IMR-90 (cell line): ENCODE measurements at regions not wholly inside any gene's neighbourhood (a gene's known extent, or its start where the extent isn't known, plus 50 kb on each side); places are given as distances from the start of the nearest gene placed in this dataset.

Source experiments
- ATAC-seq: fragments of 200-7000 bp; cut with Tn5 transposase; 2 replicates; pipeline ENCODE4 v1.9.1; 2020; ENCODE audit warnings: low read depth, mild to moderate bottlenecking, moderate library complexity
- BruUV-seq: library from RNA; stranded (reverse); fragments of 400-500 nt; replicated peaks from 2 replicates; lab custom pipeline; 2021; lab: Mats Ljungman, UMichigan
- CTCF ChIA-PET: fragments of 300-600 bp; formaldehyde crosslinking; extraction: SDS; loops from one replicate; lab custom pipeline; 2021; ENCODE audit warnings: antibody characterized with exemption; lab: Yijun Ruan, JAX
- POLR2A ChIA-PET: fragments of 300-600 bp; sonication (Branson Sonifier 250); formaldehyde crosslinking; loops from one replicate; lab custom pipeline; 2022; ENCODE audit warnings: antibody characterized with exemption; ENCODE audit not compliant: unreplicated experiment; lab: Charles Lee
- DNase-seq: peaks from one replicate; pipeline ENCODE4 v3.0.0; 2013
- H2AFZ ChIP-seq: replicated peaks from 2 replicates; pipeline ENCODE3; 2013; ENCODE audit warnings: low read length, mild to moderate bottlenecking; ENCODE audit not compliant: poor library complexity
- H2AK5ac ChIP-seq: 2 replicates; pipeline ENCODE4 v1.6.1; 2013; ENCODE audit warnings: low read depth, low read length, inconsistent platforms
- H2AK9ac ChIP-seq: replicated peaks from 2 replicates; pipeline ENCODE3; 2013; ENCODE audit warnings: mild to moderate bottlenecking, low read depth, low read length, moderate library complexity; ENCODE audit not compliant: poor library complexity
- H2BK120ac ChIP-seq: 2 replicates; pipeline ENCODE4 v1.6.1; 2013; ENCODE audit warnings: low read depth, low read length, inconsistent platforms
- H2BK15ac ChIP-seq: 3 replicates; pipeline ENCODE4 v1.6.1; 2013; ENCODE audit warnings: low read depth, low read length, inconsistent platforms
- H2BK20ac ChIP-seq: 2 replicates; pipeline ENCODE4 v1.6.1; 2013; ENCODE audit warnings: low read depth, mild to moderate bottlenecking, inconsistent platforms, low read length, moderate library complexity
- H2BK5ac ChIP-seq: 2 replicates; pipeline ENCODE4 v1.6.1; 2013; ENCODE audit warnings: mild to moderate bottlenecking, low read depth, low read length, inconsistent platforms; ENCODE audit not compliant: poor library complexity, severe bottlenecking
- H3K14ac ChIP-seq: replicated peaks from 2 replicates; pipeline ENCODE4 v1.6.1; 2013; ENCODE audit warnings: low read depth, low read length, inconsistent platforms
- H3K18ac ChIP-seq: 2 replicates; pipeline ENCODE4 v1.6.1; 2013; ENCODE audit warnings: low read depth, low read length, control low read depth
- H3K23ac ChIP-seq: 2 replicates; pipeline ENCODE4 v1.6.1; 2013; ENCODE audit warnings: low read depth, low read length, inconsistent platforms
- H3K27ac ChIP-seq: 2 replicates; pipeline ENCODE4 v1.5.1; 2013; ENCODE audit warnings: mild to moderate bottlenecking, control low read depth, low read length; ENCODE audit not compliant: insufficient read depth
- H3K27me3 ChIP-seq: 2 replicates; pipeline ENCODE4 v1.6.1; 2013; ENCODE audit warnings: low read length; ENCODE audit not compliant: control insufficient read depth, insufficient read depth
- H3K36me3 ChIP-seq: 2 replicates; pipeline ENCODE4 v1.6.1; 2013; ENCODE audit warnings: low read length, mixed read lengths; ENCODE audit not compliant: control insufficient read depth, insufficient read depth
- H3K4ac ChIP-seq: 2 replicates; pipeline ENCODE4 v1.6.1; 2013; ENCODE audit warnings: low read depth, low read length, inconsistent platforms
- H3K4me1 ChIP-seq: 2 replicates; pipeline ENCODE4 v1.6.1; 2013; ENCODE audit warnings: low read length, mixed read lengths; ENCODE audit not compliant: control insufficient read depth, insufficient read depth
- H3K4me2 ChIP-seq: 2 replicates; pipeline ENCODE4 v1.6.1; 2013; ENCODE audit warnings: low read depth, mild to moderate bottlenecking, control low read depth, low read length, moderate library complexity
- H3K4me3 ChIP-seq: 2 replicates; pipeline ENCODE4 v1.5.1; 2013; ENCODE audit warnings: low read depth, mild to moderate bottlenecking, control low read depth, low read length, moderate library complexity; ENCODE audit not compliant: insufficient read depth
- H3K56ac ChIP-seq: 2 replicates; pipeline ENCODE4 v1.6.1; 2013; ENCODE audit warnings: low read length, inconsistent platforms; ENCODE audit not compliant: insufficient read depth; ENCODE audit errors: extremely low read depth
- H3K79me1 ChIP-seq, 2 experiments: 2 replicates each; pipeline ENCODE4 v1.6.1; 2013; ENCODE audit warnings: low read length in 2 of 2, inconsistent platforms in 1 of 2, low read depth in 1 of 2
- H3K9ac ChIP-seq: 2 replicates; pipeline ENCODE4 v1.6.1; 2013; ENCODE audit warnings: low read depth, low read length, control low read depth
- H3K9me1 ChIP-seq: 2 replicates; pipeline ENCODE4 v1.6.1; 2013; ENCODE audit warnings: low read length, inconsistent platforms; ENCODE audit not compliant: insufficient read depth
- H3K9me3 ChIP-seq: 2 replicates; pipeline ENCODE4 v1.6.1; 2013; ENCODE audit warnings: low read length; ENCODE audit not compliant: control insufficient read depth, insufficient read depth
- H4K20me1 ChIP-seq: 2 replicates; pipeline ENCODE4 v1.6.1; 2013; ENCODE audit warnings: low read length, inconsistent platforms; ENCODE audit not compliant: insufficient read depth
- H4K5ac ChIP-seq: 2 replicates; pipeline ENCODE4 v1.6.1; 2013; ENCODE audit warnings: mild to moderate bottlenecking, low read depth, low read length, control low read depth
- H4K8ac ChIP-seq, 2 experiments: 2 replicates each; pipeline ENCODE4 v1.6.1; 2013; ENCODE audit warnings: low read depth in 2 of 2, low read length in 2 of 2, control low read depth in 1 of 2, inconsistent platforms in 1 of 2
- H4K91ac ChIP-seq: 2 replicates; pipeline ENCODE4 v1.6.1; 2013; ENCODE audit warnings: low read depth, low read length, inconsistent platforms; ENCODE audit not compliant: insufficient read depth
- CEBPB ChIP-seq: IDR thresholded peaks from 2 replicates; pipeline ENCODE4 v1.6.1; 2012; ENCODE audit warnings: low read depth, low read length, improper control_type of control experiment
- CHD1 ChIP-seq: IDR thresholded peaks from 2 replicates; pipeline ENCODE4 v1.6.1; 2012; ENCODE audit warnings: low read depth, low read length, improper control_type of control experiment
- MAFK ChIP-seq: IDR thresholded peaks from 2 replicates; pipeline ENCODE4 v1.6.1; 2012; ENCODE audit warnings: low read depth, low read length, improper control_type of control experiment
- MXI1 ChIP-seq: IDR thresholded peaks from 2 replicates; pipeline ENCODE4 v1.6.1; 2012; ENCODE audit warnings: low read depth, mild to moderate bottlenecking, low read length, moderate library complexity, borderline replicate concordance
- RFX5 ChIP-seq: IDR thresholded peaks from 2 replicates; pipeline ENCODE4 v1.8.0; 2012; ENCODE audit warnings: low read depth, mild to moderate bottlenecking, low read length, moderate library complexity
- WGBS, 2 experiments: methylation state at CpG; one replicate each; pipeline versions ENCODE4 v1.1.5 to v1.1.7; 2013; ENCODE audit warnings: missing lambda C conversion rate in 2 of 2; ENCODE audit not compliant: insufficient read length in 1 of 2; ENCODE audit errors: extremely low coverage in 2 of 2; 5-methylcytosine and 5-hydroxymethylcytosine counted together
- dilution Hi-C: fragments of 300-500 bp; cut with HindIII; formaldehyde crosslinking; loops from one replicate; pipeline ENCODE4 v1.14.3; 2018; ENCODE audit warnings: low sequenced_read_pairs; ENCODE audit not compliant: unreplicated experiment
- in situ Hi-C: fragments of 300-500 bp; cut with MboI; formaldehyde crosslinking; loops from 3 replicates; pipeline ENCODE4 v1.14.3; 2019; ENCODE audit warnings: low sequenced_read_pairs, inconsistent platforms, mixed read lengths
- intact Hi-C: fragments of 100-400 bp; cut with micrococcal nuclease; formaldehyde crosslinking; loops from 2 replicates; pipeline ENCODE4 v1.10.0; 2022

GRCh38 chr7:91420606-91421005, 156.4 kb downstream of the FZD1 start:
- DNase-seq (no peak), ATAC-seq (no peak)
- no peaks in the 10 kb centered on the region for H4K20me1 ChIP-seq
- POLR2A ChIA-PET = no interaction called here
- no peaks in the 10 kb centered on the region for H3K79me1 ChIP-seq
- no peaks in the 10 kb centered on the region for H3K9me1 ChIP-seq
- H2AK9ac ChIP-seq = no peak overlapping the region
- H3K4ac ChIP-seq = no peak overlapping the region
- no peak overlapping the region for H3K56ac ChIP-seq
- no peak overlapping the region for H3K18ac ChIP-seq
- H4K8ac ChIP-seq = no peak overlapping the region
- no CpG with 5 or more reads among the region's 4 CpGs for WGBS, 2 experiments
- dilution Hi-C loops (no loop called here), intact Hi-C loops (no loop called here), in situ Hi-C loops (no loop called here)
- H3K27me3 ChIP-seq = peaks cover 3% of the 10 kb centered on the region
- H2BK15ac ChIP-seq = no peak overlapping the region
- TF ChIP-seq RFX5 (no peak), MXI1 (no peak), MAFK (no peak), CHD1 (no peak), CEBPB (no peak)
- H2AK5ac ChIP-seq = no peak overlapping the region
- H2BK5ac ChIP-seq = no peak overlapping the region
- no peaks in the 10 kb centered on the region for H3K36me3 ChIP-seq
- H3K4me2 ChIP-seq = no peak overlapping the region
- no peak overlapping the region for H3K9ac ChIP-seq
- H3K4me1 ChIP-seq = no peaks in the 10 kb centered on the region
- no peak overlapping the region for H2BK120ac ChIP-seq
- no peak overlapping the region for H3K4me3 ChIP-seq
- no peak overlapping the region for H3K27ac ChIP-seq
- no peak overlapping the region for H2AFZ ChIP-seq
- CTCF ChIA-PET = no interaction called here
- no peak overlapping the region for H4K5ac ChIP-seq
- H3K23ac ChIP-seq = no peak overlapping the region
- no peak overlapping the region for H4K91ac ChIP-seq
- H2BK20ac ChIP-seq = no peak overlapping the region
- BruUV-seq = no TSS peak
- H3K14ac ChIP-seq = no peak overlapping the region
- no peaks in the 10 kb centered on the region for H3K9me3 ChIP-seq
